ENCODE measurements at regions not wholly inside any gene's neighbourhood (a gene's known extent, or its start where the extent isn't known, plus 50 kb on each side); places are given as distances from the start of the nearest gene placed in this dataset.

DNA sequence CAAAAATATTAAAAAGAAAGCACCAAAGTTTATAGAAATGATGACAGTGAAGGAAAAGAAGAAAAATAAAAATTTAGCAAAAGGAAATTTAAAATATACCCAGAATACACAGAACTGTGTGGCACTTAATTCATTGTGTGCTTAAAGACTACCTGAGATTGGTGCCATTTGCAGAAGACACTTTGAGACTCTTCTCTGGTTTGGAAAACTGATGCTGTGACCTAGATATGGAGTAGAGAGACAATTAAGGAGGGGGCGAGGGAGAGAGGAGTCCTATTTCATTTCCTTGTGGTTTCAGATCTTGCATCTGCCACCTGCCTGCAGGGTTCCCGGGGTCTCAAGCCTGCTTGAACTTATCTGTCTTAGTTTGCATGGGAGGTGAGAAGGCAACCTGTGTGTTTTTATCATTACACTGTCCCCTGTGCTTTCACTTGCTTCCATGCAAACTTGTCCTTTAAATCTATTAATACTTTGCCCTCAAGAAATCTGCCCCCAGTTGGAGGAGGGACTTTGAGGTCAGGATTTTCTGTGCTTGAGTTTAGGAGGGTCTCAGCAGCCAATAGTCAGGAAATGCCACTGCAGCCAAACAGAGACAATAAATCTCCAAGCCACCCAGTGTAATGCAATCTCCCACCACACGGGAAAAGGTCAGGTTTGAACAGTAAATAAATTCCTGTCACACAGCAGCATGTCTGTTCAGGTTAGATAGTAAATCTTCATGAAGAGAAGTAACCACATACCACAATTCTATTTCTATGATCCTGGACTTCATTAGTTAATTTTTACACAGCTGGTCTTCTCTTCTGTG, 119.4 kb downstream of the CAND1 start:
- Histone ChIP-seq H3K27me3 (ENCODE audit: control insufficient read depth, insufficient read depth, low read length) (no peaks in the 10 kb centered on the region), H3K4me3 (ENCODE audit: insufficient read depth, low read depth, low read length) (no peak overlapping the region), H2BK120ac (ENCODE audit: low read depth, low read length) (no peak overlapping the region), H2BK20ac (ENCODE audit: low read depth, low read length) (no peak overlapping the region), H4K8ac (ENCODE audit: low read depth in 2 of 2, low read length in 2 of 2) (no peak overlapping the region), H3K9me3 (ENCODE audit: control insufficient read depth, insufficient read depth, low read length) (no peaks in the 10 kb centered on the region), H3K18ac (ENCODE audit: low read depth, low read length) (no peak overlapping the region), H3K56ac (ENCODE audit: extremely low read depth, insufficient read depth, low read length) (no peak overlapping the region), H3K9me1 (ENCODE audit: insufficient read depth, low read length) (no peaks in the 10 kb centered on the region), H3K4me1 (ENCODE audit: control insufficient read depth, insufficient read depth, low read length) (no peaks in the 10 kb centered on the region), H3K23ac (ENCODE audit: low read depth, low read length) (no peak overlapping the region), H3K79me1 (ENCODE audit: low read depth in 1 of 2, low read length in 2 of 2) (no peaks in the 10 kb centered on the region), H3K4ac (ENCODE audit: low read depth, low read length) (no peak overlapping the region), H4K91ac (ENCODE audit: insufficient read depth, low read depth, low read length) (no peak overlapping the region), H2BK5ac (ENCODE audit: low read depth, low read length, poor library complexity, severe bottlenecking) (no peak overlapping the region), H2AFZ (replicated peaks; ENCODE audit: low read length, poor library complexity) (no peak overlapping the region), H3K14ac (replicated peaks; ENCODE audit: low read depth, low read length) (no peak overlapping the region), H3K4me2 (ENCODE audit: low read depth, low read length) (no peak overlapping the region), H2AK9ac (replicated peaks; ENCODE audit: low read depth, low read length, poor library complexity) (no peak overlapping the region), H3K9ac (ENCODE audit: low read depth, low read length) (no peak overlapping the region), H3K36me3 (ENCODE audit: control insufficient read depth, insufficient read depth, low read length) (no peaks in the 10 kb centered on the region), H4K20me1 (ENCODE audit: insufficient read depth, low read length) (no peaks in the 10 kb centered on the region), H2BK15ac (ENCODE audit: low read depth, low read length) (no peak overlapping the region), H2AK5ac (ENCODE audit: low read depth, low read length) (no peak overlapping the region), H4K5ac (ENCODE audit: low read depth, low read length) (no peak overlapping the region), H3K27ac (ENCODE audit: insufficient read depth, low read length) (no peak overlapping the region)
- intact Hi-C loops (cut with micrococcal nuclease) = no loop called here
- no peak for ATAC-seq (ENCODE audit: low read depth)
- ChIA-PET POLR2A (ENCODE audit: unreplicated experiment) (no interaction called here), CTCF (no interaction called here)
- no peak for DNase-seq
- no CpG with 5 or more reads among the region's 3 CpGs for WGBS, 2 experiments (ENCODE audit: extremely low coverage in 2 of 2, insufficient read length in 1 of 2)
- no peak for TF ChIP-seq FOS (IDR thresholded peaks at IDR 0.05; ENCODE audit: low read depth, low read length)
- no peak for TF ChIP-seq CEBPB (IDR thresholded peaks at IDR 0.05; ENCODE audit: low read depth, low read length)
- no peak for TF ChIP-seq BHLHE40 (IDR thresholded peaks at IDR 0.05; ENCODE audit: low read depth, low read length)
- TF ChIP-seq CHD1 (IDR thresholded peaks at IDR 0.05; ENCODE audit: low read depth, low read length) = no peak
- TF ChIP-seq, protein P1, sequence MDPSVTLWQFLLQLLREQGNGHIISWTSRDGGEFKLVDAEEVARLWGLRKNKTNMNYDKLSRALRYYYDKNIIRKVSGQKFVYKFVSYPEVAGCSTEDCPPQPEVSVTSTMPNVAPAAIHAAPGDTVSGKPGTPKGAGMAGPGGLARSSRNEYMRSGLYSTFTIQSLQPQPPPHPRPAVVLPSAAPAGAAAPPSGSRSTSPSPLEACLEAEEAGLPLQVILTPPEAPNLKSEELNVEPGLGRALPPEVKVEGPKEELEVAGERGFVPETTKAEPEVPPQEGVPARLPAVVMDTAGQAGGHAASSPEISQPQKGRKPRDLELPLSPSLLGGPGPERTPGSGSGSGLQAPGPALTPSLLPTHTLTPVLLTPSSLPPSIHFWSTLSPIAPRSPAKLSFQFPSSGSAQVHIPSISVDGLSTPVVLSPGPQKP (IDR thresholded peaks at IDR 0.05; ENCODE audit: borderline replicate concordance, low read depth, low read length) = no peak
- no peak for TF ChIP-seq RAD21 (IDR thresholded peaks at IDR 0.05; ENCODE audit: low read length)
- TF ChIP-seq USF2 (IDR thresholded peaks at IDR 0.05; ENCODE audit: low read depth, low read length) = no peak
- no peak for TF ChIP-seq MXI1 (IDR thresholded peaks at IDR 0.05; ENCODE audit: borderline replicate concordance, low read depth, low read length)
- TF ChIP-seq SMC3 (IDR thresholded peaks at IDR 0.05; ENCODE audit: low read depth, low read length) = no peak
- no peak for TF ChIP-seq MAZ (IDR thresholded peaks at IDR 0.05; ENCODE audit: borderline replicate concordance, low read depth, low read length)
- TF ChIP-seq MAFK (IDR thresholded peaks at IDR 0.05; ENCODE audit: low read depth, low read length) = no peak
- no peak for TF ChIP-seq POLR2A (IDR thresholded peaks at IDR 0.05; ENCODE audit: low read depth, low read length)
- no peak for TF ChIP-seq RCOR1 (IDR thresholded peaks at IDR 0.05; ENCODE audit: insufficient replicate concordance, low read length)
- BruUV-seq (replicated peaks) = no TSS peak
- in situ Hi-C loops (cut with MboI; ENCODE audit: low sequenced_read_pairs) = no loop called here
- dilution Hi-C loops (cut with HindIII; ENCODE audit: low sequenced_read_pairs, unreplicated experiment) = no loop called here
